Suprapubic skin (tissue), 4 donors: ENCODE measurements at regions not wholly inside any gene's neighbourhood (a gene's known extent, or its start where the extent isn't known, plus 50 kb on each side); places are given as distances from the start of the nearest gene placed in this dataset.

ENCODE experiments used
- DNase-seq, 2 donors: peaks; one replicate each; pipeline ENCODE4 v3.0.0-alpha.2; 2019; ENCODE audit warnings: low spot score in 2 of 2
- H3K27ac ChIP-seq: fragments of 200-600 bp; sonication (generic); one replicate; pipeline ENCODE4 v1.5.1; 2019
- H3K27me3 ChIP-seq: fragments of 200-600 bp; sonication (generic); one replicate; pipeline ENCODE4 v1.5.1; 2019
- H3K36me3 ChIP-seq: fragments of 200-600 bp; sonication (generic); one replicate; pipeline ENCODE4 v1.5.1; 2019
- H3K4me1 ChIP-seq: fragments of 200-600 bp; sonication (generic); one replicate; pipeline ENCODE4 v1.5.1; 2019
- H3K4me3 ChIP-seq: fragments of 200-600 bp; sonication (generic); one replicate; pipeline ENCODE4 v1.5.1; 2019; ENCODE audit warnings: mild to moderate bottlenecking
- H3K9me3 ChIP-seq: fragments of 200-600 bp; sonication (generic); one replicate; pipeline ENCODE4 v1.5.1; 2019
- EP300 ChIP-seq: sonication (generic); formaldehyde crosslinking; IDR thresholded peaks from one replicate; pipeline ENCODE4 v1.6.1; 2017; ENCODE audit warnings: antibody characterized with exemption
- POLR2A ChIP-seq, 2 donors: fragments of 450-650 bp; IDR thresholded peaks; one replicate each; pipeline ENCODE4 v1.6.1; 2017; ENCODE audit warnings: antibody characterized with exemption in 2 of 2, mild to moderate bottlenecking in 2 of 2, moderate library complexity in 2 of 2
- POLR2AphosphoS5 ChIP-seq, 3 donors: sonication (generic); formaldehyde crosslinking; IDR thresholded peaks; one replicate each; pipeline ENCODE4 v1.6.1; 2017; ENCODE audit warnings: antibody characterized with exemption in 3 of 3
- WGBS: methylation state at CpG from one replicate; pipeline ENCODE4 v1.1.5; 2018; 5-methylcytosine and 5-hydroxymethylcytosine counted together
- TF ChIP-seq, protein P1 (sequence below), 2 donors: fragments of 200-600 bp in 1 of 2; fragments of 450-650 bp in 1 of 2; sonication (generic) in 1 of 2; IDR thresholded peaks; one replicate each; pipeline ENCODE4 v1.5.1; 2016 to 2019; ENCODE audit warnings: antibody characterized with exemption in 2 of 2, mild to moderate bottlenecking in 1 of 2, moderate library complexity in 1 of 2

DNA sequence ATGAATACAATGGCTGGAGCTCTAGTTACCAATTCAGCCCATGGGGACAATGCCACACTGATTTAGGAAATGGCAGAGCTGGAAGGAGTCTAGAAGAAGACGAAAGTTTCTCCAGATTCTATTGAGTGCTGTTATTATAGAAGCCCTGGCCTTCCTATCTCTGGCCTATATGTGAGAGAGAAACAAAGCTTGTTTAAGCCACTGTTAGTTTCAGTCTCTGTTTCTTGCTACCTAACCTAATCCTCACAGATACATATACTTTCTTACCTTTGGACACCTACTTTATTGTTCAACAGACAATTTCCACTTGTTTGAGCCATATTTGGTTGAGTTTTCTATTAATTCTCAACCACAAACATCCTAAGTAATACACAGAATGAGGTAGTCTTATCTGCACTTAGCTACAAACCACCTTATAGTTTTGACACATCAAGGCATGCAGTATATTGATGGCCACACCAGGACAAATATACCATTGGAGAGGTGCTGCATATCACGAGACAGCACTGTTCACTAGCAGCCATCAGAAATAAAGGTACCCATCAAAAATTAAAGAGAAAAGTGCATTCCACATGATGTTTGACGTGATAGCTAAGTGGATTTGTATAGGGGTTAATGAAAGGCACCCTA lies 190.2 kb downstream of the SMIM20 start:
- Histone ChIP-seq H3K9me3 (no peaks in the 10 kb centered on the region), H3K27ac (no peak overlapping the region), H3K4me3 (no peak overlapping the region), H3K27me3 (no peaks in the 10 kb centered on the region), H3K4me1 (peaks cover 17% of the 10 kb centered on the region), H3K36me3 (no peaks in the 10 kb centered on the region)
- 93% methylated on average over 3 of the region's 3 CpGs for WGBS
- TF ChIP-seq POLR2AphosphoS5 (IDR thresholded peaks at IDR 0.05) (no peak), POLR2A (IDR thresholded peaks at IDR 0.05) (no peak), EP300 (no peak)
- TF ChIP-seq, protein P1, sequence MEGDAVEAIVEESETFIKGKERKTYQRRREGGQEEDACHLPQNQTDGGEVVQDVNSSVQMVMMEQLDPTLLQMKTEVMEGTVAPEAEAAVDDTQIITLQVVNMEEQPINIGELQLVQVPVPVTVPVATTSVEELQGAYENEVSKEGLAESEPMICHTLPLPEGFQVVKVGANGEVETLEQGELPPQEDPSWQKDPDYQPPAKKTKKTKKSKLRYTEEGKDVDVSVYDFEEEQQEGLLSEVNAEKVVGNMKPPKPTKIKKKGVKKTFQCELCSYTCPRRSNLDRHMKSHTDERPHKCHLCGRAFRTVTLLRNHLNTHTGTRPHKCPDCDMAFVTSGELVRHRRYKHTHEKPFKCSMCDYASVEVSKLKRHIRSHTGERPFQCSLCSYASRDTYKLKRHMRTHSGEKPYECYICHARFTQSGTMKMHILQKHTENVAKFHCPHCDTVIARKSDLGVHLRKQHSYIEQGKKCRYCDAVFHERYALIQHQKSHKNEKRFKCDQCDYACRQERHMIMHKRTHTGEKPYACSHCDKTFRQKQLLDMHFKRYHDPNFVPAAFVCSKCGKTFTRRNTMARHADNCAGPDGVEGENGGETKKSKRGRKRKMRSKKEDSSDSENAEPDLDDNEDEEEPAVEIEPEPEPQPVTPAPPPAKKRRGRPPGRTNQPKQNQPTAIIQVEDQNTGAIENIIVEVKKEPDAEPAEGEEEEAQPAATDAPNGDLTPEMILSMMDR (IDR thresholded peaks at IDR 0.05): no peak
- no peak for DNase-seq

DNA sequence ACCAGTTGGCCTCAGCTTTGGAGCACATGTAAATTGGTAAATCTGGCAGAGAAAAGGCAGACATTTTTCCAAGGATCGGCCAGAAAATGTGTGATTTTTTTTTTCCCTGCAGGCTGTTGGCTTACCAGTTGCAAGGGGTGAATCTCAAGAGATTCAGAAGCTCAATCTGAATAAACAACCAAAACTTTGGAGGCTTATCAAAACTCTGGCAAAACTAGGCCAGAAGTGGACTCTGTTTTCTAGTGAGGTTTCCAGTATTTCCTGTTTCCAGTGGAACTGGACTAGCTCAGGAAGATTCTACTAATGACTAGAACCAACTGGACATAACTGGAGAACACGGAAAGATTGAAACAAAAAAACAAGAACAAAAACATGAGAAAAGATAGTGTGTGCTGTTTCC lies 191.3 kb downstream of the SMIM20 start:
- 48% methylated on average over 2 of the region's 2 CpGs for WGBS
- peak overlapping the region; percentile 34 for H3K27ac ChIP-seq
- H3K9me3 ChIP-seq: no peaks in the 10 kb centered on the region
- no peaks in the 10 kb centered on the region for H3K36me3 ChIP-seq
- H3K4me3 ChIP-seq: no peak overlapping the region
- TF ChIP-seq POLR2A (IDR thresholded peaks at IDR 0.05) (no peak), EP300 (no peak), POLR2AphosphoS5 (IDR thresholded peaks at IDR 0.05) (no peak)
- TF ChIP-seq, protein P1 (IDR thresholded peaks at IDR 0.05): no peak
- H3K27me3 ChIP-seq: no peaks in the 10 kb centered on the region
- H3K4me1 ChIP-seq: peaks cover 17% of the 10 kb centered on the region
- DNase-seq: no peak

DNA sequence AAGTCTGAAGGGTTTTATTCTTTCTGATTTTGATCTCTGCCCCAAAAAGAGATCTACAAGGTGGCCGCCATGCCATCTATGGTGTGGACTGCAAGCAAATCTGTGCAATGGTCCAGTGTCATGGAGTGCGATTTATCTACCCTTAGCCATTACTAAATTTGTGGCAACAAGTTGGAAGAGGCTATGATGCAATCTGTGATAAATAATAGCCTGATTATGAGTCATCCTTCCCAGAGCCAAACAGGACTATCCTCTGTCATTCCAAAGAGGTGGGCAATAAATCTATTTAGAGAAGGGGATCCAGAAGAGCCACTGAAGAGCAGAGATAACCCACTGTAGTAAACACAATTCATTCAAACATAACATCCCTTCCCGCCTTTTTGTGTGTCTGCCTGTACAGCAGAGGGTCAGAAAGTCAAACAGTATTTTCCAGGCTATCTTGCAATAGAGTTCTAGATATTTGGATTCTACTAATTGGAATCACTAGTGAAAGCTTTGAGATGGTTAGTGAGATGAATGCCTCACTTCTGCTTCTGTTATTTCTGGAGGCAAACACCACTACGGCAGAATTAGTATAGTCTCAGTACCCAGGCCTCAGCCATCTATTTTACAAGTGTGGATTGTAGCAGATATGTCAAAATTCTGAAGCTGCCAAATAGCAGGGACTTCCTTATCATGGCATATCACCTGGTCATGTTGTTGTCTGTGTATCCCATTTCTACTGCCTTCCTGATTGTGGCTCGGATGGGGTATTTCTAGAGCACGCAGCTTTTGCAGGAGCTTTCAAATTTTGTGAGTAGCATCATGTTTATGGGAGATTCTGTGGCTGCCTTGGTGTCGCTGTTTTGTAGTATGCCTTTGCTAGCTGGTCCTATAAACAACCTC lies 192.0 kb downstream of the SMIM20 start:
- Histone ChIP-seq H3K9me3 (no peaks in the 10 kb centered on the region), H3K27me3 (no peaks in the 10 kb centered on the region), H3K36me3 (no peaks in the 10 kb centered on the region), H3K4me1 (peaks cover 17% of the 10 kb centered on the region), H3K27ac (peak overlapping the region; percentile 34), H3K4me3 (no peak overlapping the region)
- TF ChIP-seq POLR2AphosphoS5 (IDR thresholded peaks at IDR 0.05): peak in 1 of 3 donors; percentile 66
- no peak for TF ChIP-seq POLR2A (IDR thresholded peaks at IDR 0.05)
- TF ChIP-seq, protein P1 (IDR thresholded peaks at IDR 0.05): no peak
- TF ChIP-seq EP300: no peak
- 72% methylated on average over 7 of the region's 7 CpGs for WGBS
- DNase-seq: no peak

DNA sequence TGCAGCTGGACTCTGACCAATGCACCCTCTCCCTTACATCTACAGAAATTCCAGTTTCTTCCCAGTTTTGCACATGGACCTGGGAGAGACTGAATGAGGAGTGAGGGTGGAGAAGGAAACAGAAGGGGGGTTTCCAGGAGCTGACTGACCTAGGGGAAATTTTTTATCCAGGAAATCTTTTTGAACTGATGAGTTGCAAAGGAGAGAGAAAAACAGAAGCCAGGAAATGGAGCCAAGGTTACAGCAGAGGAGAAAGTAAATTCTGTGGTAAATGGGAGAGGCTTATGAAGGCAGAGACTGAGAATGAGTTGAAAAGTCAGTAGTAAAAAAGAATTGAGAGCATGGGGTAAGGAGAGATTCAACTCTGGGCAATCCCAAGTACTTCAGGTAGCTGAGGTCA lies 192.8 kb downstream of the SMIM20 start:
- H3K4me1 ChIP-seq: peaks cover 17% of the 10 kb centered on the region
- no peak for DNase-seq
- H3K9me3 ChIP-seq: no peaks in the 10 kb centered on the region
- H3K27me3 ChIP-seq: no peaks in the 10 kb centered on the region
- no peaks in the 10 kb centered on the region for H3K36me3 ChIP-seq
- H3K27ac ChIP-seq: no peak overlapping the region
- no peak overlapping the region for H3K4me3 ChIP-seq
- TF ChIP-seq POLR2AphosphoS5 (IDR thresholded peaks at IDR 0.05) (no peak), POLR2A (IDR thresholded peaks at IDR 0.05) (no peak), EP300 (no peak)
- TF ChIP-seq, protein P1 (IDR thresholded peaks at IDR 0.05): no peak

DNA sequence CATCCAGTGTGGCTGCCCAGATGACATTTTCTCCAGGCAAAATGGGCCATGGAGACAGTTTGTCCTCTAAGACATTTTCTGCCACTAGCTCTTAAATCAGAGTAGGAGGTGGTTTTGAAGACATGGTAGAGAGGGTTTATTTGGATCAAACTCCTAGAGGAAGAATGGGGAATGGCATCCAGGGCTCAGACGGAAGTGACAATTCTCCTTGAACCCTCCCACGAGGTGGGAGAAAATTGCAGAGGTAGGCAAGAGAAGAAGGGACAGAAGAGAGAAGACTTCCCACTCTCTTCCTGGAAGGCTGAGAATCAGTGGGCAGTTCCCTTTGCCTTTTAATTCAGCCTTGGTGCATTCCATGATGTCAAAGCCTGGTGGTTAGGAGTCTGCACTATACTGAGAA lies 194.0 kb downstream of the SMIM20 start:
- Histone ChIP-seq H3K9me3 (peaks cover 4% of the 10 kb centered on the region), H3K27me3 (no peaks in the 10 kb centered on the region), H3K27ac (no peak overlapping the region), H3K36me3 (no peaks in the 10 kb centered on the region), H3K4me3 (no peak overlapping the region), H3K4me1 (peaks cover 17% of the 10 kb centered on the region)
- TF ChIP-seq, protein P1 (IDR thresholded peaks at IDR 0.05): no peak
- TF ChIP-seq POLR2AphosphoS5 (IDR thresholded peaks at IDR 0.05) (no peak), POLR2A (IDR thresholded peaks at IDR 0.05) (no peak)
- DNase-seq: no peak
- WGBS: 89% methylated on average over 2 of the region's 2 CpGs
